HEK293 (cell line): ENCODE measurements at regions not wholly inside any gene's neighbourhood (a gene's known extent, or its start where the extent isn't known, plus 50 kb on each side); places are given as distances from the start of the nearest gene placed in this dataset.

Experiments used
- CTCF ChIP-seq: fragments of 450-650 bp; formaldehyde crosslinking; IDR thresholded peaks from 2 replicates; pipeline ENCODE4 v1.5.1; 2016; ENCODE audit warnings: missing biosample characterization, missing genetic modification characterization
- REST ChIP-seq: fragments of 450-650 bp; formaldehyde crosslinking; IDR thresholded peaks from 2 replicates; pipeline ENCODE4 v1.5.1; 2016; ENCODE audit warnings: missing biosample characterization, missing genetic modification characterization
- YY1 ChIP-seq: fragments of 450-650 bp; formaldehyde crosslinking; IDR thresholded peaks from 2 replicates; pipeline ENCODE4 v1.5.1; 2018; ENCODE audit warnings: missing biosample characterization, missing genetic modification characterization
- ZNF214 ChIP-seq: fragments of 450-650 bp; formaldehyde crosslinking; IDR thresholded peaks from 2 replicates; pipeline ENCODE4 v1.5.1; 2017; ENCODE audit warnings: missing biosample characterization, mild to moderate bottlenecking, missing genetic modification characterization, borderline replicate concordance
- ZNF24 ChIP-seq: fragments of 450-650 bp; formaldehyde crosslinking; IDR thresholded peaks from 2 replicates; pipeline ENCODE4 v1.5.1; 2016; ENCODE audit warnings: missing biosample characterization, missing genetic modification characterization
- ZNF777 ChIP-seq: fragments of 450-650 bp; formaldehyde crosslinking; IDR thresholded peaks from 2 replicates; pipeline ENCODE4 v1.5.1; 2017; ENCODE audit warnings: missing biosample characterization, missing genetic modification characterization, borderline replicate concordance
- ZNF837 ChIP-seq: fragments of 450-650 bp; formaldehyde crosslinking; IDR thresholded peaks from 2 replicates; pipeline ENCODE4 v1.5.1; 2016; ENCODE audit warnings: missing biosample characterization, missing genetic modification characterization
- ZSCAN30 ChIP-seq: fragments of 450-650 bp; IDR thresholded peaks from 2 replicates; pipeline ENCODE4 v1.5.1; 2018; ENCODE audit warnings: missing biosample characterization, mild to moderate bottlenecking, missing genetic modification characterization, moderate library complexity
- TF ChIP-seq, protein P1 (sequence below): fragments of 450-650 bp; formaldehyde crosslinking; IDR thresholded peaks from 2 replicates; pipeline ENCODE4 v1.5.1; 2016; ENCODE audit warnings: missing biosample characterization, missing genetic modification characterization
- TF ChIP-seq, protein P2 (sequence below): fragments of 450-650 bp; formaldehyde crosslinking; IDR thresholded peaks from 2 replicates; pipeline ENCODE4 v1.5.1; 2016; ENCODE audit warnings: missing biosample characterization, missing genetic modification characterization, low read depth
- TF ChIP-seq, protein P3 (sequence below): fragments of 450-650 bp; formaldehyde crosslinking; IDR thresholded peaks from 2 replicates; pipeline ENCODE4; 2016; ENCODE audit warnings: missing biosample characterization, missing genetic modification characterization
- TF ChIP-seq, protein P4 (sequence below): fragments of 450-650 bp; formaldehyde crosslinking; conservative IDR thresholded peaks from 2 replicates; pipeline ENCODE4 v1.5.1; 2016; ENCODE audit warnings: low read depth, missing biosample characterization, missing genetic modification characterization

GRCh38 chr7:118971706-118972105 is 747.2 kb downstream of the ANKRD7 start:
- TF ChIP-seq CTCF = no peak
- no peak for TF ChIP-seq ZSCAN30
- TF ChIP-seq, protein P1, sequence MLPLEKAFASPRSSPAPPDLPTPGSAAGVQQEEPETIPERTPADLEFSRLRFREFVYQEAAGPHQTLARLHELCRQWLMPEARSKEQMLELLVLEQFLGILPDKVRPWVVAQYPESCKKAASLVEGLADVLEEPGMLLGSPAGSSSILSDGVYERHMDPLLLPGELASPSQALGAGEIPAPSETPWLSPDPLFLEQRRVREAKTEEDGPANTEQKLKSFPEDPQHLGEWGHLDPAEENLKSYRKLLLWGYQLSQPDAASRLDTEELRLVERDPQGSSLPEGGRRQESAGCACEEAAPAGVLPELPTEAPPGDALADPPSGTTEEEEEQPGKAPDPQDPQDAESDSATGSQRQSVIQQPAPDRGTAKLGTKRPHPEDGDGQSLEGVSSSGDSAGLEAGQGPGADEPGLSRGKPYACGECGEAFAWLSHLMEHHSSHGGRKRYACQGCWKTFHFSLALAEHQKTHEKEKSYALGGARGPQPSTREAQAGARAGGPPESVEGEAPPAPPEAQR (tag by site-specific recombination) = no peak
- TF ChIP-seq ZNF214 (tag by site-specific recombination) = no peak
- no peak for TF ChIP-seq ZNF777
- TF ChIP-seq ZNF24 (tag by site-specific recombination) = no peak
- TF ChIP-seq REST = no peak
- TF ChIP-seq, protein P2, sequence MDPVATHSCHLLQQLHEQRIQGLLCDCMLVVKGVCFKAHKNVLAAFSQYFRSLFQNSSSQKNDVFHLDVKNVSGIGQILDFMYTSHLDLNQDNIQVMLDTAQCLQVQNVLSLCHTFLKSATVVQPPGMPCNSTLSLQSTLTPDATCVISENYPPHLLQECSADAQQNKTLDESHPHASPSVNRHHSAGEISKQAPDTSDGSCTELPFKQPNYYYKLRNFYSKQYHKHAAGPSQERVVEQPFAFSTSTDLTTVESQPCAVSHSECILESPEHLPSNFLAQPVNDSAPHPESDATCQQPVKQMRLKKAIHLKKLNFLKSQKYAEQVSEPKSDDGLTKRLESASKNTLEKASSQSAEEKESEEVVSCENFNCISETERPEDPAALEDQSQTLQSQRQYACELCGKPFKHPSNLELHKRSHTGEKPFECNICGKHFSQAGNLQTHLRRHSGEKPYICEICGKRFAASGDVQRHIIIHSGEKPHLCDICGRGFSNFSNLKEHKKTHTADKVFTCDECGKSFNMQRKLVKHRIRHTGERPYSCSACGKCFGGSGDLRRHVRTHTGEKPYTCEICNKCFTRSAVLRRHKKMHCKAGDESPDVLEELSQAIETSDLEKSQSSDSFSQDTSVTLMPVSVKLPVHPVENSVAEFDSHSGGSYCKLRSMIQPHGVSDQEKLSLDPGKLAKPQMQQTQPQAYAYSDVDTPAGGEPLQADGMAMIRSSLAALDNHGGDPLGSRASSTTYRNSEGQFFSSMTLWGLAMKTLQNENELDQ (tag by site-specific recombination) = no peak
- TF ChIP-seq ZNF837 = no peak
- TF ChIP-seq, protein P3, sequence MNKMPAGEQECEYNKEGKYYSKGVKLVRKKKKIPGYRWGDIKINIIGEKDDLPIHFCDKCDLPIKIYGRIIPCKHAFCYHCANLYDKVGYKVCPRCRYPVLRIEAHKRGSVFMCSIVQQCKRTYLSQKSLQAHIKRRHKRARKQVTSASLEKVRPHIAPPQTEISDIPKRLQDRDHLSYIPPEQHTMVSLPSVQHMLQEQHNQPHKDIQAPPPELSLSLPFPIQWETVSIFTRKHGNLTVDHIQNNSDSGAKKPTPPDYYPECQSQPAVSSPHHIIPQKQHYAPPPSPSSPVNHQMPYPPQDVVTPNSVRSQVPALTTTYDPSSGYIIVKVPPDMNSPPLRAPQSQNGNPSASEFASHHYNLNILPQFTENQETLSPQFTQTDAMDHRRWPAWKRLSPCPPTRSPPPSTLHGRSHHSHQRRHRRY = no peak
- TF ChIP-seq, protein P4, sequence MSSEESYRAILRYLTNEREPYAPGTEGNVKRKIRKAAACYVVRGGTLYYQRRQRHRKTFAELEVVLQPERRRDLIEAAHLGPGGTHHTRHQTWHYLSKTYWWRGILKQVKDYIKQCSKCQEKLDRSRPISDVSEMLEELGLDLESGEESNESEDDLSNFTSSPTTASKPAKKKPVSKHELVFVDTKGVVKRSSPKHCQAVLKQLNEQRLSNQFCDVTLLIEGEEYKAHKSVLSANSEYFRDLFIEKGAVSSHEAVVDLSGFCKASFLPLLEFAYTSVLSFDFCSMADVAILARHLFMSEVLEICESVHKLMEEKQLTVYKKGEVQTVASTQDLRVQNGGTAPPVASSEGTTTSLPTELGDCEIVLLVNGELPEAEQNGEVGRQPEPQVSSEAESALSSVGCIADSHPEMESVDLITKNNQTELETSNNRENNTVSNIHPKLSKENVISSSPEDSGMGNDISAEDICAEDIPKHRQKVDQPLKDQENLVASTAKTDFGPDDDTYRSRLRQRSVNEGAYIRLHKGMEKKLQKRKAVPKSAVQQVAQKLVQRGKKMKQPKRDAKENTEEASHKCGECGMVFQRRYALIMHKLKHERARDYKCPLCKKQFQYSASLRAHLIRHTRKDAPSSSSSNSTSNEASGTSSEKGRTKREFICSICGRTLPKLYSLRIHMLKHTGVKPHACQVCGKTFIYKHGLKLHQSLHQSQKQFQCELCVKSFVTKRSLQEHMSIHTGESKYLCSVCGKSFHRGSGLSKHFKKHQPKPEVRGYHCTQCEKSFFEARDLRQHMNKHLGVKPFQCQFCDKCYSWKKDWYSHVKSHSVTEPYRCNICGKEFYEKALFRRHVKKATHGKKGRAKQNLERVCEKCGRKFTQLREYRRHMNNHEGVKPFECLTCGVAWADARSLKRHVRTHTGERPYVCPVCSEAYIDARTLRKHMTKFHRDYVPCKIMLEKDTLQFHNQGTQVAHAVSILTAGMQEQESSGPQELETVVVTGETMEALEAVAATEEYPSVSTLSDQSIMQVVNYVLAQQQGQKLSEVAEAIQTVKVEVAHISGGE (tag by site-specific recombination) = no peak
- no peak for TF ChIP-seq YY1 (tag by site-specific recombination)
